Hepatocyte (in vitro differentiated cells): ENCODE measurements at regions not wholly inside any gene's neighbourhood (a gene's known extent, or its start where the extent isn't known, plus 50 kb on each side); places are given as distances from the start of the nearest gene placed in this dataset.

Experiments used
- DNase-seq: peaks from one replicate; pipeline ENCODE4 v3.0.0-alpha.2; 2016; ENCODE audit warnings: low spot score
- H2AFZ ChIP-seq: fragments of 200-600 bp; sonication (generic); 2 replicates; pipeline ENCODE4 v1.6.0; 2016; ENCODE audit warnings: antibody characterized with exemption, mild to moderate bottlenecking
- H3K27ac ChIP-seq: fragments of 200-600 bp; sonication (generic); 2 replicates; pipeline ENCODE4 v1.5.1; 2016; ENCODE audit warnings: mild to moderate bottlenecking
- H3K27me3 ChIP-seq: fragments of 200-600 bp; sonication (generic); 2 replicates; pipeline ENCODE4 v1.6.1; 2016
- H3K36me3 ChIP-seq: fragments of 200-600 bp; sonication (generic); replicated peaks from 2 replicates; pipeline ENCODE4 v1.5.1; 2016; ENCODE audit warnings: low read depth; ENCODE audit not compliant: insufficient read depth
- H3K4me1 ChIP-seq: fragments of 200-600 bp; sonication (generic); 2 replicates; pipeline ENCODE4 v1.5.1; 2016; ENCODE audit warnings: mild to moderate bottlenecking, moderate library complexity; ENCODE audit not compliant: insufficient read depth
- H3K4me2 ChIP-seq: fragments of 200-600 bp; sonication (generic); 2 replicates; pipeline ENCODE4 v1.6.0; 2016
- H3K4me3 ChIP-seq: fragments of 200-600 bp; sonication (generic); 2 replicates; pipeline ENCODE4 v1.5.1; 2016; ENCODE audit warnings: mild to moderate bottlenecking
- H3K79me2 ChIP-seq: fragments of 200-600 bp; sonication (generic); 2 replicates; pipeline ENCODE4 v1.6.0; 2017; ENCODE audit warnings: mild to moderate bottlenecking
- H3K9me2 ChIP-seq: fragments of 200-600 bp; sonication (generic); replicated peaks from 2 replicates; pipeline ENCODE4 v1.6.0; 2017; ENCODE audit warnings: mild to moderate bottlenecking; ENCODE audit not compliant: insufficient read depth
- H3K9me3 ChIP-seq: fragments of 200-600 bp; sonication (generic); 2 replicates; pipeline ENCODE4 v1.5.1; 2016; ENCODE audit warnings: low read depth, mild to moderate bottlenecking
- H4K20me1 ChIP-seq: fragments of 200-600 bp; sonication (generic); 2 replicates; pipeline ENCODE4 v1.6.0; 2016; ENCODE audit warnings: mild to moderate bottlenecking; ENCODE audit not compliant: insufficient read depth, poor library complexity, severe bottlenecking
- CTCF ChIP-seq: fragments of 200-600 bp; sonication (generic); IDR thresholded peaks from 2 replicates; pipeline ENCODE4 v1.5.1; 2016; ENCODE audit warnings: antibody characterized with exemption, mild to moderate bottlenecking; ENCODE audit not compliant: poor library complexity
- EZH2 ChIP-seq: fragments of 200-600 bp; sonication (generic); IDR thresholded peaks from 2 replicates; pipeline ENCODE4 v1.6.1; 2016; ENCODE audit warnings: antibody characterized with exemption, mild to moderate bottlenecking, borderline replicate concordance
- EZH2phosphoT487 ChIP-seq: fragments of 200-600 bp; sonication (generic); IDR thresholded peaks from one replicate; pipeline ENCODE4 v1.6.1; 2018; ENCODE audit warnings: antibody characterized with exemption, mild to moderate bottlenecking, low read depth, moderate library complexity; ENCODE audit not compliant: unreplicated experiment, severe bottlenecking
- WGBS: methylation state at CpG from one replicate; pipeline ENCODE4 v1.1.6; 2016; ENCODE audit warnings: low lambda C conversion rate; ENCODE audit errors: missing lambda C conversion rate; 5-methylcytosine and 5-hydroxymethylcytosine counted together

DNA sequence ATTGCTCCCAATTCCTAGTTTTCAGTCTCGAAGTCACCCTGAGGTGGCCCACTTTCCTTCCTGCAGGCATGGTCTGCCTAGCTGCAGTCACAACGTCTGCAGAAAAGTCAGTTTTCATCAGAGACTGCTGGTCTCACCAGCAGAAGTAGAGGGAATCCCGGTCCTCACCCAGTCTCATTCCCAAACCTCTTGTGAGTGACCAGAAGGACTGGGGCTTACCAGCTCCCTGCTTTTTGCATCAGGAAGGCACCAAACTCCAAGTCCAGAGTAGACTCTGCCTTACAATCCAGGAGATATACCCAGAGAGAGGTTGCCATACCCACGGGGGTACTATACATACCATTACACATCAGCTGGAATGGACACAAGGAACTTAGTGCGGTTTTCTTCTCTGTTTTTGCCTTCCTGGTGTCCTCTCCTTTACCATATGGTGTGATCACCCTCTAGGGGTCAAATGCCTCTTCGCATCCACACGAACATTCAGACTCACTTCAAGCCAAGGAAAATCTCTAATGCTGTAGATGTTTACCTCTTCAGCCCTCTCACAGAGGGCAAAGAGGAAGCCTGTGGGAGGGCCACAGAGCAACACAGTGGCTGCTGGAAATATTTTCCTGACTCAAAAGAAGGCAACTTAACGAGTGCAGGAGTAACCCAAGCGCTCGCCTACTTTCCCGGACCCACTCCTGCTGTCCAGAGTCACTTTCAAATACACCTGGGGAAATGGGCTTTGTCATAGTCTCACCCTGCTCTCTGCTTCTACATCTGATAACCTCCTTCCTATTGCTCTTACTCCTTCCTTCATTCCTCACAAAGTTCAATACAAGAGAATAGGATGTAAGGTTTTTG lies 220.9 kb downstream of the C7orf25 start:
- WGBS, result 58% methylated on average over 11 of the region's 11 CpGs
- DNase-seq, result peak; percentile 69
- no peaks in the 10 kb centered on the region for H3K36me3 ChIP-seq

DNA sequence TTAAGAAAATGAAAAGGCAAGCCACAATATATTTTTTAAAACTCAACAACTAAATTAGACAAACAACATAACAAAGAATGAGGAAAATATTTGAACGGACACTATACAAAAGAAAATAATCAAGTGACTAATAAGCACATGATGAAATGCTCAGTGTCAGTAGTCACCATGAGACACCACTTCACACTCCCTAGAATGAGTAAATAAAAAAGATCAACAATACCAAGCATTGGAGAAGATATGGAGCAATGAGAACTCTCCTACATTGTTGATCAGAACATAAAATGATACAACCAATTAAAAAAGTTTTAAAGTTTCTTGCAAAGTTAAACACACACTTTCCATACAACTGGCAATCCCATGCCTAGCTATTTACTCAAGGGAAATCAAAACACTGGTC lies 222.2 kb downstream of the C7orf25 start:
- Histone ChIP-seq H3K9me2 (no peaks in the 10 kb centered on the region), H4K20me1 (no peaks in the 10 kb centered on the region), H3K4me1 (no peaks in the 10 kb centered on the region), H3K79me2 (no peaks in the 10 kb centered on the region), H3K4me2 (no peak overlapping the region), H3K4me3 (no peak overlapping the region), H3K27me3 (peaks cover 7% of the 10 kb centered on the region), H3K36me3 (no peaks in the 10 kb centered on the region), H3K27ac (no peak overlapping the region), H2AFZ (no peak overlapping the region), H3K9me3 (no peaks in the 10 kb centered on the region)
- no peak for DNase-seq
- TF ChIP-seq CTCF (no peak), EZH2 (no peak), EZH2phosphoT487 (no peak)
- 100% methylated on average over 1 of the region's 1 CpG for WGBS

More for the DNA sequence above, 220.9 kb downstream of the C7orf25 start:
- Histone ChIP-seq H3K27ac (no peak overlapping the region), H3K9me3 (no peaks in the 10 kb centered on the region), H2AFZ (no peak overlapping the region), H3K79me2 (no peaks in the 10 kb centered on the region), H3K9me2 (no peaks in the 10 kb centered on the region), H3K4me1 (no peaks in the 10 kb centered on the region), H3K4me2 (no peak overlapping the region), H3K4me3 (no peak overlapping the region), H4K20me1 (no peaks in the 10 kb centered on the region), H3K27me3 (peaks cover 7% of the 10 kb centered on the region)
- TF ChIP-seq CTCF (peak; percentile 70), EZH2 (no peak)

- TF ChIP-seq CTCF (no peak), EZH2 (no peak), EZH2phosphoT487 (no peak)
- no peak overlapping the region for H3K4me2 ChIP-seq
- WGBS, result 88% methylated on average over 2 of the region's 2 CpGs
- no peaks in the 10 kb centered on the region for H3K36me3 ChIP-seq
- no peak overlapping the region for H3K27ac ChIP-seq
- H3K9me3 ChIP-seq, result no peaks in the 10 kb centered on the region
- no peaks in the 10 kb centered on the region for H4K20me1 ChIP-seq
- no peak for DNase-seq
- no peaks in the 10 kb centered on the region for H3K9me2 ChIP-seq
- H2AFZ ChIP-seq, result no peak overlapping the region
- no peaks in the 10 kb centered on the region for H3K79me2 ChIP-seq
- H3K4me3 ChIP-seq, result no peak overlapping the region
- no peaks in the 10 kb centered on the region for H3K4me1 ChIP-seq
- H3K27me3 ChIP-seq, result peaks cover 7% of the 10 kb centered on the region
Measured at GRCh38 chr7:42688056-42688371, 223.9 kb downstream of the C7orf25 start.
